Activated B cell treated with CpG ODN at 0.5 μM for 24 hours (primary cell): ENCODE measurements at regions not wholly inside any gene's neighbourhood (a gene's known extent, or its start where the extent isn't known, plus 50 kb on each side); places are given as distances from the start of the nearest gene placed in this dataset.

Source experiments
- ATAC-seq: fragments of 200-7000 bp; cut with Tn5 transposase; one replicate; pipeline ENCODE4 v1.10.0; 2021; ENCODE audit warnings: low read depth, mild to moderate bottlenecking, moderate library complexity
- CTCF ChIA-PET: fragments of 350-600 bp; sonication (Branson Sonifier 250); formaldehyde crosslinking; loops from one replicate; lab custom pipeline; 2021; ENCODE audit warnings: antibody characterized with exemption; lab: Charles Lee
- POLR2A ChIA-PET: fragments of 350-600 bp; sonication (Branson Sonifier 250); formaldehyde crosslinking; loops from one replicate; lab custom pipeline; 2021; ENCODE audit warnings: antibody characterized with exemption; lab: Charles Lee
- DNase-seq: peaks from one replicate; pipeline ENCODE4 v3.0.0; 2022
- H3K27ac Mint-ChIP-seq: one replicate; pipeline ENCODE4 v1.8.0; 2020; ENCODE audit warnings: mixed read lengths
- H3K27me3 Mint-ChIP-seq: one replicate; pipeline ENCODE4 v1.8.0; 2021; ENCODE audit warnings: mixed read lengths
- H3K36me3 Mint-ChIP-seq: one replicate; pipeline ENCODE4 v1.8.0; 2021; ENCODE audit warnings: low read depth, mixed read lengths
- H3K4me1 Mint-ChIP-seq: one replicate; pipeline ENCODE4 v1.8.0; 2021; ENCODE audit warnings: mixed read lengths
- H3K4me3 Mint-ChIP-seq: one replicate; pipeline ENCODE4 v1.8.0; 2020; ENCODE audit warnings: mild to moderate bottlenecking, mixed read lengths
- H3K9me3 Mint-ChIP-seq: one replicate; pipeline ENCODE4 v1.8.0; 2020; ENCODE audit warnings: mixed read lengths
- intact Hi-C: fragments of 100-400 bp; cut with micrococcal nuclease; formaldehyde crosslinking; loops from one replicate; pipeline ENCODE4 v1.15.1; 2024
- TF ChIP-seq, protein P1 (sequence below): fragments of 200-600 bp; IDR thresholded peaks from one replicate; pipeline ENCODE4 v1.8.0; 2022; ENCODE audit warnings: antibody characterized with exemption, mild to moderate bottlenecking

DNA sequence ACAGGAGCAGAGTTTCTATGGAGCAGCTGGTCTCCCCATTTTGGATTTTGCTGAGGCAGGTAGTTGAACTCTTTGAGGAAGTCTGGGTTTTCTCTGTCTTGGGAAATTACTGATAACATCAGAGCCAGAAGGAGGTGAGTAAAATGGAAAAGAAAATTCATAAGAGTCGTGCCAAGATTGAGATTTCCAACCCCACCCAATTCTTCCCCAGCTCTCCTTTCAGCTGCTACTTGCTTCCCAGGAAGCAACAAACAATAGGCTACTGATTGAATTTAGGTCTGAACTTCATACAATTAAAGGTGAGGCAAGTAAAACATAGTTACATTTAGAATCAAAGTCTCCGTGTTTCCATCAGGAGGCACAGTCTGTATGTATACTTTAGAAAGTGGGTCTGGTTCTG, 54.6 kb upstream of the EOLA2 start:
- CTCF ChIA-PET, result no interaction called here
- Mint-ChIP-seq H3K36me3 (peaks cover 11% of the 10 kb centered on the region), H3K4me3 (no peak overlapping the region), H3K27ac (no peak overlapping the region), H3K4me1 (peaks cover 1% of the 10 kb centered on the region), H3K9me3 (no peaks in the 10 kb centered on the region), H3K27me3 (no peaks in the 10 kb centered on the region)
- POLR2A ChIA-PET, result no interaction called here
- TF ChIP-seq, protein P1, sequence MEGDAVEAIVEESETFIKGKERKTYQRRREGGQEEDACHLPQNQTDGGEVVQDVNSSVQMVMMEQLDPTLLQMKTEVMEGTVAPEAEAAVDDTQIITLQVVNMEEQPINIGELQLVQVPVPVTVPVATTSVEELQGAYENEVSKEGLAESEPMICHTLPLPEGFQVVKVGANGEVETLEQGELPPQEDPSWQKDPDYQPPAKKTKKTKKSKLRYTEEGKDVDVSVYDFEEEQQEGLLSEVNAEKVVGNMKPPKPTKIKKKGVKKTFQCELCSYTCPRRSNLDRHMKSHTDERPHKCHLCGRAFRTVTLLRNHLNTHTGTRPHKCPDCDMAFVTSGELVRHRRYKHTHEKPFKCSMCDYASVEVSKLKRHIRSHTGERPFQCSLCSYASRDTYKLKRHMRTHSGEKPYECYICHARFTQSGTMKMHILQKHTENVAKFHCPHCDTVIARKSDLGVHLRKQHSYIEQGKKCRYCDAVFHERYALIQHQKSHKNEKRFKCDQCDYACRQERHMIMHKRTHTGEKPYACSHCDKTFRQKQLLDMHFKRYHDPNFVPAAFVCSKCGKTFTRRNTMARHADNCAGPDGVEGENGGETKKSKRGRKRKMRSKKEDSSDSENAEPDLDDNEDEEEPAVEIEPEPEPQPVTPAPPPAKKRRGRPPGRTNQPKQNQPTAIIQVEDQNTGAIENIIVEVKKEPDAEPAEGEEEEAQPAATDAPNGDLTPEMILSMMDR, result no peak
- intact Hi-C loops, result no loop called here
- no peak for ATAC-seq
- no peak for DNase-seq

DNA sequence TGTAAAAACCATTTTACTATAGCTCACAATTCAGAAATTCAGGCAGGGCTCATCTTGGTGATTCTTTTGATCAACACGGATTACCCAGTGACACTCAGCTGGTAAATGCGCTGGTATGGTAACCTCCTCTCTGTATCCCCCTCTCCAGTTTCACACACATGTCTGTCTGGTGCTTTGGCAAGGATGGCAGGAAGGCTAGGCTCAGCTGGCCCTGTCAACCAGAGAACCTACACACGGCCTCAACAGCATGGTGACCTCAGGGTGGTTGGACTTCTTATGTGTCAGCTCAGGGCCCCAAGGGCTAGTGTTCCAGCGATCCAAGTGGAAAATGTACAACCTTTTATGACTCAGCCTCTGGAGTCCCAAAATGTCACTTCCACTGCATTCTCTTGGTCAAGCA, 55.7 kb upstream of the EOLA2 start:
- Mint-ChIP-seq H3K36me3 (peaks cover 11% of the 10 kb centered on the region), H3K27ac (no peak overlapping the region), H3K27me3 (no peaks in the 10 kb centered on the region), H3K9me3 (no peaks in the 10 kb centered on the region), H3K4me3 (no peak overlapping the region), H3K4me1 (no peaks in the 10 kb centered on the region)
- no peak for ATAC-seq
- POLR2A ChIA-PET, result no interaction called here
- intact Hi-C loops, result no loop called here
- CTCF ChIA-PET, result no interaction called here
- TF ChIP-seq, protein P1, result no peak
- no peak for DNase-seq

DNA sequence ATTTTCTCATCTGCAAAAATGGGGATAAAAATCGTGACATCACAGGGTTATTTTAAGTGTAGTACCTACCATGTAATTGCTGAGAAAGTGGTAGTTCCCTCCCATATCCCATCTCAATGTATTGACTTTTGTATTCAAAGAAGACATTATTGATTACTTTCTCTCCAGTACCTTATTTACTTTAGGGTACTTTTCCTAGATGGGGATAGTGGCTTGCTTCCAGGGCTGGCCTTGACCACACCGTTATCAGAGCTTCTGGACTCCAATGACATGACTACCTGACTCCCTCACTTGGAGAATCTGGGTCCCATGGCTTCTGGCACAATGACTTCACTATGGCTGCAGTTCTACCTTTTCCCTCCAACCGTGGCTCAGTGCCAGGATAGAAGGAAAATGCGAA, 58.2 kb upstream of the EOLA2 start:
- Mint-ChIP-seq H3K9me3 (no peaks in the 10 kb centered on the region), H3K4me3 (no peak overlapping the region), H3K4me1 (no peaks in the 10 kb centered on the region)

DNA sequence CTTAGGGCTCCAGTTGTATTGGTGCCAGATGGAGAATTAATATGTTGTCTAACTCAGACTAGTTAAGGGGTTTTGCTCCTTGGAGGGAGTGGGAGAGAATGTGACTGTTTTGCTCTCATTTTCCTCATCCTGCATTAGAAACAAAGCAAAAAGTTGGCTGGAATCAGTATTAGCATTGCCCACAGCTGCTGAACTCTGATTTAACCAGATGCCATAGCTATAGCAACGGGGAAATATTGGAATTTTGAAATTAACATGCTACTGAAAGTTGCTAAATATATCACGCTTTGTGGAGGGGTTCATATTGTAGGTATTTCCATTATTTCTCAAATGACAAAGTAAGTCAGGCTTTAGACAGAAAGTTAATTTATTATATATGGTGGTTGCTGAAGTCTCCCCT, 66.7 kb upstream of the EOLA2 start:
- intact Hi-C loops, result no loop called here
- Mint-ChIP-seq H3K9me3 (no peaks in the 10 kb centered on the region), H3K4me3 (no peak overlapping the region), H3K27ac (no peak overlapping the region), H3K36me3 (no peaks in the 10 kb centered on the region), H3K27me3 (no peaks in the 10 kb centered on the region), H3K4me1 (no peaks in the 10 kb centered on the region)
- CTCF ChIA-PET, result no interaction called here
- POLR2A ChIA-PET, result no interaction called here
- ATAC-seq (no peak), DNase-seq (no peak)
- TF ChIP-seq, protein P1, result no peak

More for the DNA sequence above, 58.2 kb upstream of the EOLA2 start:
- intact Hi-C loops, result no loop called here
- POLR2A ChIA-PET, result no interaction called here
- no peak for ATAC-seq
- Mint-ChIP-seq H3K27me3 (no peaks in the 10 kb centered on the region), H3K27ac (no peak overlapping the region), H3K36me3 (peaks cover 11% of the 10 kb centered on the region)
- CTCF ChIA-PET, result no interaction called here
- DNase-seq, result no peak
- TF ChIP-seq, protein P1, result no peak

DNA sequence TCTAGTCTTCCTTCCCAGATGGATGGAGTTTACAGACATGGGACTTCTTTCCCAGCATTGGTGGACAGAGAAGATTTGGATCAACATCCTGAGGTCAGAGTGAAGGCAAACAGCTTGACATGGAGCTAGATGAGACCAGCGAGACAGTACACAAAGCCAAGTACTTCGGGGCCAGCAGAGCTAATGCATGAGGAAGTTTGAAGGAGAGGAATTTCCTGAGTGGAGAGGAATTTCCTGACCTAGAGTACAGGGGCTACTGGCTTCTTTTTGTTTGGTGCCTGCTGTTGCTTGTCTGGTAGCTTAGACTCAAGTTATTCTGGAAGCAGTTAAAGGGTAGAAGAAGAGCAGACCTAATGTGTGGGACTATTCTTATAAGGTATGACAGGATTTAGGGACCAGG, 69.1 kb upstream of the EOLA2 start:
- intact Hi-C loops, result no loop called here
- Mint-ChIP-seq H3K4me3 (no peak overlapping the region), H3K36me3 (no peaks in the 10 kb centered on the region), H3K9me3 (no peaks in the 10 kb centered on the region), H3K4me1 (no peaks in the 10 kb centered on the region), H3K27ac (no peak overlapping the region), H3K27me3 (no peaks in the 10 kb centered on the region)
- DNase-seq (no peak), ATAC-seq (no peak)
- CTCF ChIA-PET, result no interaction called here
- POLR2A ChIA-PET, result no interaction called here
- TF ChIP-seq, protein P1, result no peak
